Adrenal gland (tissue), 5 donors: ENCODE measurements at regions not wholly inside any gene's neighbourhood (a gene's known extent, or its start where the extent isn't known, plus 50 kb on each side); places are given as distances from the start of the nearest gene placed in this dataset.

ENCODE experiments used
- CTCF ChIP-seq, 6 experiments: fragments of 450-650 bp in 4 of 6; fragments of 200-600 bp in 2 of 6; sonication (generic) in 1 of 6; IDR thresholded peaks; 1 replicate in 5 of 6; 2 replicates in 1 of 6; pipeline versions ENCODE4 v1.5.1 to v1.8.0; 2016 to 2021; ENCODE audit warnings: antibody characterized with exemption in 6 of 6, mild to moderate bottlenecking in 2 of 6, moderate library complexity in 1 of 6
- POLR2A ChIP-seq, 2 donors: fragments of 450-650 bp; IDR thresholded peaks; one replicate each; pipeline ENCODE4 v1.6.1; 2017; ENCODE audit warnings: antibody characterized with exemption in 2 of 2, mild to moderate bottlenecking in 2 of 2, moderate library complexity in 1 of 2
- donor health status: DM: no; HTN: no; CAD: no.

GRCh38 chr10:91000985-91001384 is 80.1 kb upstream of the ANKRD1 start:
- TF ChIP-seq CTCF (IDR thresholded peaks at IDR 0.05) (no peak), POLR2A (IDR thresholded peaks at IDR 0.05) (no peak)
